GM18868 (cell line): ENCODE measurements at regions not wholly inside any gene's neighbourhood (a gene's known extent, or its start where the extent isn't known, plus 50 kb on each side); places are given as distances from the start of the nearest gene placed in this dataset.
"Not testable (repeated sequence)": the region's sequence is repeated elsewhere in the genome, so short reads cannot be mapped to it uniquely, and the experiment has no call there.

Experiments
- ATAC-seq: cut with Tn5 transposase; IDR thresholded peaks from one replicate; pipeline ENCODE4 v1.9.1; 2021; ENCODE audit warnings: mild to moderate bottlenecking, moderate library complexity; ENCODE audit not compliant: unreplicated experiment

DNA sequence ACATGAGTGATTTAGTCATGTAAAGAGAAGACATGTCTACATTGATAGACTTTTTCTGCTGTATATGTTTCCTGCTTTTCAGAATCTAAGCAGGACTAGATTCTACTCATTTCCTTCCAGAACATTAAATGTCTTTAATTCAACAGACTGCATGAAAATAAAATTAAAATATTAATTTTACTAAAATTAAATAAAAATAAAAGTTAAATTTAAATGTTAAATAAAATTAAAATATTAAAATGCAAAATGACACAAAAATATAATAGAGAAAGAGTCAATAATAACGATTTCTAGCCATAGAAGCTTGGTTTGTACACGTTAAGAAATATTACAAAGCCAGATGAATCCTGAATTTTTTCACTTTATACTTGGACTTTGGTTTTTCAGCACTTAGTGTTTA lies 552.8 kb upstream of the NR5A2 start:
- ATAC-seq: no peak

GRCh38 chr1:199482426-199482825 lies 545.1 kb upstream of the NR5A2 start:
- ATAC-seq: no peak

GRCh38 chr1:199489594-199489993 lies 537.9 kb upstream of the NR5A2 start:
- ATAC-seq: no peak

DNA sequence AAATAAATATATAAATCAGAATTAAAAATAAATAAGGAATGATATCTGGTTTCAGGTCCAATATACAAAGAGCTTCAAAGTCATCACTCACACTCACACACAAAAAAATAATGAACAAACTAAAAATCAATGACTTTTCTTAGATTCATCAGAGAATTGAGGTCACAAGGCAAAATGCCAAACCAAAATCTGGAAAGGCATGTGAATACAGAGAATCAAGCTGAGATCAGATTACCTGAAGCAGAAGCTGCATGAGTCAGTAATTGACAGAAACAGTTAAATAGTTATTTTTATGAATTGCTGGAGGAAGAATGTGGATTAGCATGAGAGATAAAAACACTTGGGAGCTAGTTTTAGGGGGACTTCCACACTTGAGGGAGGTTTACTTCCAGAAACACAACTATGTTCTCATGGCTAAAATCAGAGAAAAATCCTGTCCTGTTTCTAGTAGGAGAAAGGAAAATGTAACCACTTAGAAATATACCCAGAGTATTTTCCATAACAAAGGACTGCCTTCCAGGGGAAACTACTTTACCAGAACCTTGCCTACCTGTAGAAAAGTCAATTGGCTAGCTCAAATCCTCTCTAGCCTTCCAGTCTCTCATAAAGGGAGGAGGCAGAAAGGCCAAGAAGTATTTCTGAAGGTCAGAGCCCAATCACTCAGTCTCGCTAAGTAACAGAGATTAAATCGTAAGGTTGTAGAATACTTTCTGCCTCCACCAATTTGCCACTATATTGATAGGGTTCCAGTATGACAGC lies 536.6 kb upstream of the NR5A2 start:
- no peak for ATAC-seq

DNA sequence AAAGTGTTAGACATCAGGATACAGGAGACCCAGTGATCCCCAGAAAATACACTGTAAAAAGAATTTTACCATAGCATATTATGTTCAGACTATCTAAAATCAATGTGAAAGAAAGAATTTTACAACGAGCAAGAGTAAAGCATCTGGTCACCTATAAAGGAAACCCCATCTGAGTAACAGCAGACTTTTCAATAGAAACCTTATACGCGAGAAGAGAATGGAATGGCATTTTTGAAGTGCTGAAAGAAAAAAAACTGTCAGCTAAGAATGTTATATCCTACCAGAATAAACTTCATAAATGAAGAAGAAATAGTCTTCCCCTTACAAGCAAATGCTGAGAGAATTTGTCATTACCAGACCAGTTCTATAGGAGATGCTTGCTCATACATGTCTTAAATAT lies 532.1 kb upstream of the NR5A2 start:
- no peak for ATAC-seq

GRCh38 chr1:199498802-199499201 lies 528.7 kb upstream of the NR5A2 start:
- peak; percentile 98 for ATAC-seq

- no peak for ATAC-seq
These were observed 519.4 kb upstream of the NR5A2 start for GRCh38 chr1:199508072-199508471.

DNA sequence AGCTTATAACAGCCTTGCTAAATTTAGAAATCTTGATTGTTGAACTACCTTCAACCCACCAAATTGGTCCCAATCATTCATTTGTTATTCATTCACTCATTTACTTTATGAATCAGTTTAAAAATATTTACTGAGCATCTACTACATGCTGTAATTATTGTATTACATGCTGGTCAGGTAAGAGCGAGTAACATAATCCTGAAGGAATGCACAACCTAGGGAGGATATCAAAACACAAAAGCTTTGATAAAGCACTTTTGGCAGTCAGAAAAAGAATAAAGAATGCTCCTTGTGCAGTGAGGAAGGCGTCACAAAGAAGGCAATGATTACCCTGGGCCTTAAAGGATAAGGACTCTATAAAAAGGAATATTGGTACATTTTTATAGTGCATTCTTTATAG lies 518.9 kb upstream of the NR5A2 start:
- ATAC-seq: no peak

DNA sequence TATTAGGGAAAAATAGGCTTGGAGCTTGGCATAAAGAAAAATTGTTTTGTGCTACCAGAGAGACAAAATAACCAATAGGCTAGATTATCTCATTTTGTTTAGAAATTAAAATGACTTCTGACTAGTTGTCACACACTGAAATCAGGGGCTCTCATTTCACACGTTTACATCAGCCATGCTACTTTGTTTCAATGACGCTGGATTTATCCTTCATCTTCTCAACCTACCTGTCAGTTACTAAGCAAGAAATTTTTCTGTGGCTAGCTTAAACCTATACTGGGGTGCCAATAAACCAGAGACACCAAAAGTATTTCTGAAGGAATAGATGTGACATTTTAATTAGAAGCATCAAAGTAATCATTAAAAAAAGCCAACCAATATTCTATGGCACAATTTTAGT lies 518.1 kb upstream of the NR5A2 start:
- no peak for ATAC-seq

- peak; percentile 97 for ATAC-seq
These were observed 517.2 kb upstream of the NR5A2 start for GRCh38 chr1:199510314-199510713.

GRCh38 chr1:199512037-199512710 lies 515.3 kb upstream of the NR5A2 start:
- ATAC-seq: no peak

DNA sequence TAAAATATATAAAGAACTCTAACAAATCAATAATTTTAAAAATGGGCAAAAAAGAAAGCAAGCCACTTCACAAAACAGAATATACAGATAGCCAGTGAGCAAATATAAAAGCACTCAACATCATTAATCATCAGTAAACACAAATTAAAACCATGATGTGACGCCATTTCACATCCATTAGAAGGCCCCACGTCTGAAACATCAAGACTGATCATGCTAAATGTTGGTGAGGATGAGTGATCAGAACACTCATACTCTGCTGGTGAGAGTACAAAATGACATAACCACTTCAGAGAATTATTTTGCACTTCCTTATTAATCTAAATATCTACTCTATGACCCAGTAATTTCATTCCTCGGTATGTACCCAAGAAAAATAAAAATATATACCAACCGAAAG lies 512.2 kb upstream of the NR5A2 start:
- ATAC-seq: no peak

DNA sequence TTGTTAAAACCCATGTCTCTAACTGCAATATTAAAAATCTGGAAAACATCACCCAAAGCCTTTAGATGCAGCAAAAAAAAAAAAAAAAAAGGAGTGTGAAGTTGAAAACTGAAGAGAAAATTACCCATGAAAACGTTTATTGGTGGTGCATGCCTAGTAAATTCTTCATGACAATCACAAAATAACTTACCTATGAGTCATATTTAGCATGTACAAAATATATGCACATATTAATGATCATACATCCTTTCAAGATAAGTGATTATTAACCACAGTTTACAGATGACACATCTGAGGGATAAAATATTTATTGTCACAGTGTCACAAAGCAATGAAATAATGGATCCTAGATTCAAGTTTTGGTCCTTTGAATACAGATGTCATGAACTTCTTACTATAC lies 505.2 kb upstream of the NR5A2 start:
- no peak for ATAC-seq

DNA sequence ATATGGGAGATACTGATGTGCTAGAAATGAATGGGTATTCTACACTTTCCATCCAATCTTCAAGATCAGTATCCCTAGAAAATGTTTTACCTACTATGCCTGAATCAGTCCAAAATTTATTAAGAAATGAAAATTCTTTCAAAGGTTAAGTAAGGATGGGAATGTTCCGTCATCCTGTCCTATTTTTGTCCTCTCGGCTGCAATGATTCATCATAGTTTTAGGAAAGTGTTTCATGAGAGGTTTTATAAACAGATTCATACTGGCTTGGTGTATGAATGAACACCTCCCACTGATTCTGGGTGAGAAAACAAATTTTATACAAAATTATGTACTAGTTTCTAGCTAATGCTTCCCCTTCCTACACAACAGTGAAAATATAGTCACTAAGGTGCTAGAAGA lies 504.6 kb upstream of the NR5A2 start:
- ATAC-seq: no peak

GRCh38 chr1:199529324-199529723 lies 498.2 kb upstream of the NR5A2 start:
- ATAC-seq: no peak

DNA sequence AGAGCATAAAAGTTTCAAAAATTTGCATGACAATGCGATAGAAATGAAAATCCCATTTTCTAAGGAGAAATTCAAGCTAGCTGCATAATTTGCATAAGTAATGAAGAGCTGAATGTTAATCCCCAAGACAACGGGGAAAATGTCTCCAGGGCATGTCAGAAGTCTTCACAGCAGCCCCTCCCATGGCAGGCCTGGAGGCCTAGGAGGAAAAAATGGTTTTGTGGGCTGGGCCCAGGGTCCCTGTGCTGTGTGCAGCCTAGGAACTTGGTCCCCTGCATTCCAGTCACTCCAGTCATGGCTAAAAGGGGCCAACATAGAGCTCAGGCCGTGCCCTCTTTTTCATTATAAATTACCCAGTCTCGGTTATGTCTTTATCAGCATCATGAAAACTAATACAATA lies 494.1 kb upstream of the NR5A2 start:
- not testable (repeated sequence) for ATAC-seq

DNA sequence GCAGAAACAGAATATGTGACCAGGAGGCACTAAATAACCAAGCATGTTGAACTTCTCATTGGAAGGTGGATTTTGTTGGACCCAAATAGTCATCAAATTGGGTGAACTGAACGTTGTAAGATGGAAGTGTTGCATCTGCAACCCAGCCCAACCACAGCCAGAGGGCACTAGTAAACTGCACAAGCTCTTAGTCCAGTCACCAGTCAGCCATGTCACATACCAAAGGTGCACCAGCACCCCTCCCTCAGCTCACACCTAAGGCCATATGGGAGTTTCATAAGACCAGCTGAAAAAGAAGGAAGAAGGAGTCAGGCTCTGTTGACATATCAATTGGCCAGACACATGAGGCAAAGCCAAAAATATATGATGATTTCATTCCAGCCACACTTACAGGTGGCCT lies 481.7 kb upstream of the NR5A2 start:
- peak; percentile 59 for ATAC-seq

- ATAC-seq: peak; percentile 26
These were observed 481.2 kb upstream of the NR5A2 start for GRCh38 chr1:199546323-199546722.

- ATAC-seq: no peak
These were observed 478.1 kb upstream of the NR5A2 start for GRCh38 chr1:199549421-199549820.

DNA sequence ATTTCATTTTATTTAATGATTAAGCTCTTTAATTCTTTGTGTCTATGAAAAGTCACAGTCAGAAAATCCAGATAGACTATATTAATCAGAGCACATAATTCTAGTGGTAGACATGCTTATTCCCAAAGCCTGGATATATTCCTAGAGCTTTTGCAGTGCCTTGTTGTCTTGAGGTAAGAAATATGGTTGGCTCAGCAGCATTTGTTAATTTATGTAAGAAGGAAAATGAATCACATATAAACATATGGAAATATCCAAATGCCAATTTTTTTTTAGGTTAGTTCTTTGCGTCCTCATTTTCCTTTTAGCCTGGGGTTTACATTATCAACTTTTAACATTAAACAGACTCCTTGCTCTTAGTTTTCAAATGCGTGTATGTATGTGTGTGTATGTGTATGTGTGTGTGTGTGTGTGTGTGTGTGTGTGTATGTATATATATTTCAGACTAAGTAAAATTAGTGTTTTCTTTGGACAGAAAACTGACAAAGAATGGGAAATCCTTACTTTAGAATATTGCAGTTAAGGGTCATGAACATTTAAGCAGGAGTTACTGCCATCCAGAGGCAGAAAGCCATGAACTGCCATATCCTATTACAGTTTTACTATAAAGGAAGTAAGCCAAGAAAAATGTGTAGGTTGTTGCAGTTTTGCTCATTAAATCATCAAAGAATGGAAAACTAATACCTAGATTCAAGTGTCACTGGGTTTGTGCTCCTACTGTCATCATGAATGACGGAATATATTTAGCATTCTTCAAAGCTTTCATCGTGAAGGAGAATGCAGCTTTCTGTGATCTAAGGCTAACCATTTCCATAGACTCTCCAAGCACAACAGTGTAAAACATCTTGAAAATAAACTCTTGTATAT lies 477.1 kb upstream of the NR5A2 start:
- ATAC-seq: no peak

- no peak for ATAC-seq
These were observed 475.4 kb upstream of the NR5A2 start for GRCh38 chr1:199551967-199552565.
